HG03342 (cell line): ENCODE measurements at regions not wholly inside any gene's neighbourhood (a gene's known extent, or its start where the extent isn't known, plus 50 kb on each side); places are given as distances from the start of the nearest gene placed in this dataset.

Experiments used
- ATAC-seq: cut with Tn5 transposase; IDR thresholded peaks from one replicate; pipeline ENCODE4 v1.9.1; 2021; ENCODE audit warnings: mild to moderate bottlenecking, moderate library complexity; ENCODE audit not compliant: unreplicated experiment

- ATAC-seq, result no peak
These were observed 129.1 kb upstream of the CA10 start for GRCh38 chr17:52287611-52288010.

GRCh38 chr17:52283872-52284271 lies 125.4 kb upstream of the CA10 start:
- ATAC-seq, result no peak

- no peak for ATAC-seq
These were observed 118.0 kb upstream of the CA10 start for GRCh38 chr17:52276381-52277008.

DNA sequence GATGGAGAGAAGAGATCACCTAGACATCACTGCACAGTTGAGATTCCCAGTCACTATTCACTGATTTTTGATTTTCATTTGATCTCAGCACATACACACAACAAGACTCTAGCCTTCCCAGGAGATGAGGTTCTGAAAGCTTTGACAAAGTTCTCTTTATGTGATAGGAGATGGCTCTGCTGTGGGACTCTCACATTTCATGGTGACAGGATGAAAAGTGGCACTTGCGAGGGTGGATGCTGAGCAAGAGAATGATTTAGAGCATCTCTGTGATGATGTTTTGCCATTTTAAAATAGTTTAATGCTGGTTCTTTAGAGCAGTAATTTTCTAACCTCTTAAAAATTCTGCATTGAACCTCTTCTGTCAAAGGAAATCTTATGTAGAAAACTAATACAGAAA lies 113.3 kb upstream of the CA10 start:
- ATAC-seq, result no peak

GRCh38 chr17:52255347-52255746 lies 96.8 kb upstream of the CA10 start:
- ATAC-seq, result no peak

DNA sequence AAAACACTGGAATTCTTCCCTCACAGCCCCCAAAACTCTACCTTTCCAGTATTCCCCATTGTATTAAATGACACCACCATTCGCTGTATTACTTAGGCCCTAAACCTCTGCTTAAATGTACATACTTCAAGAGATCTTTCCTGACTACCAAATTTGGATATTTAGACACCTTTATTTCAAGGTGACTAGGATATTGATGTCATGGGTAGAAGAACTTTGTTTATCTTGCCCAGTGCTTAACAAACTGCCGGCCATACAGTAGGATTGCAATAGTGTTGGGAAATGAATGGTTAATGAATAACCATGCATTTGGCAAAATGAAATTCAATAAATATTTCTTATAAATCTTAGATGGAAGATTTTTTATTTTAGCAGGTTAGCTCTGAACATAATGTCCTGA lies 86.2 kb upstream of the CA10 start:
- no peak for ATAC-seq

- no peak for ATAC-seq
These were observed 83.8 kb upstream of the CA10 start for GRCh38 chr17:52242268-52242667.

GRCh38 chr17:52237151-52237550 lies 78.6 kb upstream of the CA10 start:
- ATAC-seq, result no peak

DNA sequence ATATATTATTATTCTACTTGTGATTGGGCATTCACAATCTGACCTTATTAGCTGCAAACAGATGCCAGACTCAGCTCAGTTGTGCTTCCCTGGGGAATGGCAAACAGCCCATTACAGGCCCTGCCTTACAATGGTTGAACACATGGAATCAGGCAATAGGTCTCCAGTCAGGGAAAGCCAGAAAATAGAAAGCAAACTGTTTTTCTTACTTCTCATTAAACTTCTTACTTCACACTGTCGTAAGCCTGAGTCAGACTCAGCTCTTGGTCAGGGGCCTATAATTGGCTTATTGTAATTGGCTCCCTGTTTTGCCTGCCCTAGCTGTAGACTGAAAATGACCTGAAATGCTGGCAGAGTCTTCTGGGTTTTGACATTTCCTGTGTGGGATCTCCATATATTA lies 77.0 kb upstream of the CA10 start:
- no peak for ATAC-seq

GRCh38 chr17:52233632-52234031 lies 75.1 kb upstream of the CA10 start:
- ATAC-seq, result no peak

GRCh38 chr17:52233176-52233575 lies 74.7 kb upstream of the CA10 start:
- ATAC-seq, result no peak

DNA sequence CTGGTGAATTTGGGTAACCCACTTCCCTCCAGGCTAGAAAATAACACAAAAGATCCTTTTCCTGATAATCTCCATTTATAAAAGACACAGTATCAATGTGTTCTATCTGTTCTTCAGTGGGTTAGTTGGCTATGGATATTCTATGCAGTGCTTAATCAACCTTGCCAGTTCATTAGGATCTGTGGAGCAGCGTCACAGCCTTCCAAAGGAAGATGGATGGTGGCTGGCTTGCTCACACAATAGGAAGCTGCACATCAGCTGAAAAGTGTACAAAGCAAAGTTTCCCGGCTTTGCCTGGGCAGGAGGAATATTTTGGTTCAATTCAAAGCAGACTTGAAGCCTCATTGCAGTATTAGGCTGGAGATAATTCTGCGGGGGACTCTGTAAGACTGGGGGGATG lies 70.3 kb upstream of the CA10 start:
- no peak for ATAC-seq

- no peak for ATAC-seq
These were observed 69.4 kb upstream of the CA10 start for GRCh38 chr17:52227926-52228325.

DNA sequence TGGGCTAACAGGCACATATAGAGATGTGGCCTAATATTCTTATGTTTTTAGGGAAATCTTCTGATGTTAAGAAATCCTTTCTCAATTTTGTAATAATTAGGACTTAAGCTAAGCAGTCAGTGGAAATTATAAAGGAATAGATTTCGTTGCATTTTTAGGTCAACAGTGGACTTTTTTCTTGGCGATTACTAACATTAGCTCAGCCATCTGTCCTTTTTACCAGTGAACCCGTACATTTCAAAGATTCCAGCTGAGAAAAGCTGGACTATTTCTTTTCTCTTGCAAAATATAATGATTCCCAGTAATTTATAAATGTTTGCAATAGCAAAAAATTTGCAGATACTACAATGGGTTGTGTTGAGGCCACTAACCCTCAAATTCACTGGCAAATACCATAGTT lies 54.9 kb upstream of the CA10 start:
- ATAC-seq, result no peak

DNA sequence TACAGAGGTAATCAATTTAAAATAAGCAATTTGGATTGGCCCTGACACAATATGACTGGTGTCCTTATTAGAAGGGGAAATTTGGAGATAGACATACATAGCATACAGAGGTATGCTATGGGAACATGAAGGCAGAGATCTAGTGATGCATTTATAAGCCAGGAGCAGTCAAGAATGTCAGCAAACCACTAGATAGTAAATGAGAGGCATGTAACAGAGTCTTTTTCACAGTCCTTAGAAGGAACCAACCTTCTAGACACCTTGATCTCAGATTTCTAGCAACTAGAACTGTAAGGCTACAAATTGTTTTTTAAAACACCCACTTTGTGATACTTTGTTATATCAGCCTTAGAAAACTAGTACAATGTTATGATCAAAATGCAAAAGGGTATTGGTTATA lies 54.3 kb upstream of the CA10 start:
- ATAC-seq, result no peak

DNA sequence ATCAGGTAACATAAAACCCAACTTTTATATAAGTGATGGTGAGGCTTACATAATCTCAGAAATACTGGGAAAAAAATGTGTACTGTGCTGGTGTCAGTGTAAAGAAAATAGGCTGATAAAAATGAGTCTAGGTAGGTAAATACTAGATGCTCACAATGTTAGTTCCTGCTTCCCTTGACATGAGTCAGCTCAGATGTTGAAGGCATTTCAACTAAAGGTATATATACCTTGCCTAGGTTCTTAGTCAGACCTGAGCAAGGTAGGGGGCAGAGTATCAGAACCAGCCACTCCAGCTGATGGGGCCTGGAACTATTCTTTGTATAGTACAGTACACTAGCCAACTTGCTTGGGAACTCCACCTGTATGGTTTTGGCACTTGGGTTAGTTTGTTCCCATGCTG lies 51.0 kb upstream of the CA10 start:
- no peak for ATAC-seq
